ENCODE measurements at regions not wholly inside any gene's neighbourhood (a gene's known extent, or its start where the extent isn't known, plus 50 kb on each side); places are given as distances from the start of the nearest gene placed in this dataset.

GRCh38 chr5:147072622-147073021 is 162.2 kb upstream of the STK32A start:
- TF ChIP-seq GATA2 (IDR thresholded peaks at IDR 0.05; ENCODE audit: low read depth, low read length) (no peak), GATA3 (IDR thresholded peaks at IDR 0.05; ENCODE audit: low read depth, low read length) (no peak)

Measured in SH-SY5Y (cell line).